ENCODE measurements at regions not wholly inside any gene's neighbourhood (a gene's known extent, or its start where the extent isn't known, plus 50 kb on each side); places are given as distances from the start of the nearest gene placed in this dataset.
"Not testable (repeated sequence)": the region's sequence is repeated elsewhere in the genome, so short reads cannot be mapped to it uniquely, and the experiment has no call there.

GRCh38 chr6:90893400-90893799 is 306.5 kb upstream of the MAP3K7 start:
- in situ Hi-C loops (cut with HindIII; ENCODE audit: low sequenced_read_pairs) = no loop called here

GRCh38 chr6:90892271-90892670 is 305.4 kb upstream of the MAP3K7 start:
- in situ Hi-C loops (cut with HindIII; ENCODE audit: low sequenced_read_pairs) = no loop called here

- in situ Hi-C loops (cut with HindIII; ENCODE audit: low sequenced_read_pairs) = no loop called here
Observed at GRCh38 chr6:90891355-90891754, 304.5 kb upstream of the MAP3K7 start.

- in situ Hi-C loops (cut with HindIII; ENCODE audit: low sequenced_read_pairs) = no loop called here
Observed at GRCh38 chr6:90890683-90891330, 303.9 kb upstream of the MAP3K7 start.

- in situ Hi-C loops (cut with HindIII; ENCODE audit: low sequenced_read_pairs) = no loop called here
Observed at GRCh38 chr6:90887764-90888163, 300.9 kb upstream of the MAP3K7 start.

- in situ Hi-C loops (cut with HindIII; ENCODE audit: low sequenced_read_pairs) = no loop called here
Observed at GRCh38 chr6:90885611-90886056, 298.8 kb upstream of the MAP3K7 start.

GRCh38 chr6:90885137-90885536 is 298.3 kb upstream of the MAP3K7 start:
- in situ Hi-C loops (cut with HindIII; ENCODE audit: low sequenced_read_pairs) = not testable (repeated sequence)

- in situ Hi-C loops (cut with HindIII; ENCODE audit: low sequenced_read_pairs) = no loop called here
Observed at GRCh38 chr6:90877616-90878015, 290.7 kb upstream of the MAP3K7 start.

- in situ Hi-C loops (cut with HindIII; ENCODE audit: low sequenced_read_pairs) = no loop called here
Observed at GRCh38 chr6:90874931-90875330, 288.1 kb upstream of the MAP3K7 start.

GRCh38 chr6:90872981-90873380 is 286.1 kb upstream of the MAP3K7 start:
- in situ Hi-C loops (cut with HindIII; ENCODE audit: low sequenced_read_pairs) = no loop called here

GRCh38 chr6:90870561-90870960 is 283.7 kb upstream of the MAP3K7 start:
- in situ Hi-C loops (cut with HindIII; ENCODE audit: low sequenced_read_pairs) = no loop called here

- in situ Hi-C loops (cut with HindIII; ENCODE audit: low sequenced_read_pairs) = no loop called here
Observed at GRCh38 chr6:90868656-90869055, 281.8 kb upstream of the MAP3K7 start.

GRCh38 chr6:90868256-90868655 is 281.4 kb upstream of the MAP3K7 start:
- in situ Hi-C loops (cut with HindIII; ENCODE audit: low sequenced_read_pairs) = no loop called here

- in situ Hi-C loops (cut with HindIII; ENCODE audit: low sequenced_read_pairs) = no loop called here
Observed at GRCh38 chr6:90865513-90865912, 278.6 kb upstream of the MAP3K7 start.

GRCh38 chr6:90863043-90863442 is 276.2 kb upstream of the MAP3K7 start:
- in situ Hi-C loops (cut with HindIII; ENCODE audit: low sequenced_read_pairs) = no loop called here

- in situ Hi-C loops (cut with HindIII; ENCODE audit: low sequenced_read_pairs) = no loop called here
Observed at GRCh38 chr6:90860822-90861601, 274.1 kb upstream of the MAP3K7 start.

- in situ Hi-C loops (cut with HindIII; ENCODE audit: low sequenced_read_pairs) = no loop called here
Observed at GRCh38 chr6:90859612-90860011, 272.7 kb upstream of the MAP3K7 start.

GRCh38 chr6:90859056-90859455 is 272.2 kb upstream of the MAP3K7 start:
- in situ Hi-C loops (cut with HindIII; ENCODE audit: low sequenced_read_pairs) = no loop called here

GRCh38 chr6:90849686-90850085 is 262.8 kb upstream of the MAP3K7 start:
- in situ Hi-C loops (cut with HindIII; ENCODE audit: low sequenced_read_pairs) = no loop called here

GRCh38 chr6:90846824-90847223 is 260.0 kb upstream of the MAP3K7 start:
- in situ Hi-C loops (cut with HindIII; ENCODE audit: low sequenced_read_pairs) = no loop called here

- in situ Hi-C loops (cut with HindIII; ENCODE audit: low sequenced_read_pairs) = no loop called here
Observed at GRCh38 chr6:90835596-90836212, 248.8 kb upstream of the MAP3K7 start.

- in situ Hi-C loops (cut with HindIII; ENCODE audit: low sequenced_read_pairs) = no loop called here
Observed at GRCh38 chr6:90829311-90829710, 242.4 kb upstream of the MAP3K7 start.
